ENCODE measurements at regions not wholly inside any gene's neighbourhood (a gene's known extent, or its start where the extent isn't known, plus 50 kb on each side); places are given as distances from the start of the nearest gene placed in this dataset.

DNA sequence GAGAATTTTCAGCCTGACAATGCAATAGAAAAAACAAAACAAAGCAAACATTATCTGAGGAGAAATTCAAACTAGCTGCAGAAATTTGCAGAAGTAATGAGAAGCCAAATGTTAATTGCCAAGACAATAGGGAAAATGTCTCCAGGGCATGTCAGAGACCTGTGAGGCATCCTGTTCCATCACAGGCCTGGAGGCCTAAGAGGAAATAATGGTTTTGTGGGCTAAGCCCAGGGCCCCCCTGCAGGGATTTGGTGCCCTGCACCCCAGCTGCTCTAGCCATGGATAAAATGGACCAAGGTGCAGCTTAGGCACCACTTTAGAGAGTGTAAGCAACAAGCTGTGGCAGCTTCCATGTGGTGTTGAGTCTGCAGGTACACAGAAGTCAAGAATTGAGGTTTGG is 401.2 kb upstream of the NECTIN3 start:
- Mint-ChIP-seq H3K27me3 (ENCODE audit: insufficient read depth) (no peaks in the 10 kb centered on the region), H3K4me3 (no peak overlapping the region), H3K4me1 (peaks cover 2% of the 10 kb centered on the region), H3K9me3 (peaks cover 56% of the 10 kb centered on the region), H3K27ac (no peak overlapping the region), H3K36me3 (ENCODE audit: low read depth) (peaks cover 10% of the 10 kb centered on the region)
- no peak for DNase-seq
- TF ChIP-seq, protein P1, sequence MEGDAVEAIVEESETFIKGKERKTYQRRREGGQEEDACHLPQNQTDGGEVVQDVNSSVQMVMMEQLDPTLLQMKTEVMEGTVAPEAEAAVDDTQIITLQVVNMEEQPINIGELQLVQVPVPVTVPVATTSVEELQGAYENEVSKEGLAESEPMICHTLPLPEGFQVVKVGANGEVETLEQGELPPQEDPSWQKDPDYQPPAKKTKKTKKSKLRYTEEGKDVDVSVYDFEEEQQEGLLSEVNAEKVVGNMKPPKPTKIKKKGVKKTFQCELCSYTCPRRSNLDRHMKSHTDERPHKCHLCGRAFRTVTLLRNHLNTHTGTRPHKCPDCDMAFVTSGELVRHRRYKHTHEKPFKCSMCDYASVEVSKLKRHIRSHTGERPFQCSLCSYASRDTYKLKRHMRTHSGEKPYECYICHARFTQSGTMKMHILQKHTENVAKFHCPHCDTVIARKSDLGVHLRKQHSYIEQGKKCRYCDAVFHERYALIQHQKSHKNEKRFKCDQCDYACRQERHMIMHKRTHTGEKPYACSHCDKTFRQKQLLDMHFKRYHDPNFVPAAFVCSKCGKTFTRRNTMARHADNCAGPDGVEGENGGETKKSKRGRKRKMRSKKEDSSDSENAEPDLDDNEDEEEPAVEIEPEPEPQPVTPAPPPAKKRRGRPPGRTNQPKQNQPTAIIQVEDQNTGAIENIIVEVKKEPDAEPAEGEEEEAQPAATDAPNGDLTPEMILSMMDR (conservative IDR thresholded peaks at IDR 0.05), result no peak
- Histone ChIP-seq H3K9ac (ENCODE audit: extremely low read depth, low read length, poor library complexity, severe bottlenecking) (no peak overlapping the region), H3K9me3 (ENCODE audit: control insufficient read depth, low read length) (peaks cover 17% of the 10 kb centered on the region), H3K27me3 (ENCODE audit: control insufficient read depth, insufficient read depth, low read length, poor library complexity, severe bottlenecking) (no peaks in the 10 kb centered on the region), H3K36me3 (ENCODE audit: control insufficient read depth, insufficient read depth, low read length) (no peaks in the 10 kb centered on the region), H3K4me1 (ENCODE audit: control insufficient read depth, insufficient read depth, low read length) (no peaks in the 10 kb centered on the region), H3K27ac (ENCODE audit: low read depth, low read length) (no peak overlapping the region), H3K4me3 (ENCODE audit: low read length) (no peak overlapping the region)

DNA sequence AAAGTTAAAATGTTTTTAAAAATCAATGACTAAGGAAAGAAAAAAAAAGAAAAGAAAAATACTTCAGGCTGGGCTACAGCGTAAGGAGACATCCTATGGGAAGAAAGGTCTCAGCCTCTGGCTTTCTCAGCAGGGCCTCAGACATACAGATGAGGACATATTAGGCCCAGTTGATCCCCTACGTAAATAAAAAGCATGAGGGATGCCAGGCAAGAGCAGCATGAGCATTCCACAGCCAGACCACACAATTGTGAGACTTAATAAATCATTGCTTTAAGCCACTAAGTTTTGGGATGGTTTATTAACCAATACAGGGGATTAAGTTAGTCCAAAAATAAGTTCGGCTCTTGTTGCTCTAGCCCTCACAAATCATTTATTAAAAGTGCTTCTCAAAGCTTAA is 394.1 kb upstream of the NECTIN3 start:
- Mint-ChIP-seq H3K36me3 (ENCODE audit: low read depth) (no peaks in the 10 kb centered on the region), H3K27me3 (ENCODE audit: insufficient read depth) (no peaks in the 10 kb centered on the region), H3K9me3 (peaks cover 23% of the 10 kb centered on the region)

DNA sequence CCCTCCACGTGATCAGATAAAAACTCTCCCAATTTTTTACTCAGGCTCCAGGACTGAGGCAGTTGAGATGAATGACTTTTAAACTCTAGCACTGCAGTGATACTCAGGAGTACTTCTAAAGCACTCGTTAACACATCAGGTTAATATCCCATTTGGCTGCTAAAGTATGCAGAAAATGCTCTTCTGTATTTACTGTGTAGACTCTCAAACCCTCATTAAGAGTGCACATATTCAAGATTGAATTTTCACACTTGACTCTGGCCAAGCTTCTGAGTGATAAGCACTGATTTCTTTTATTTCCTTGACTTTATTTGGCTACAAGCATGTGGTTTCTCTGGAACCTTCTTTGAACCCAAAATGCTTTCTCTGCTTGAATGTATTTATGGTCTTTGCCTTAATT is 392.3 kb upstream of the NECTIN3 start:
- Histone ChIP-seq H3K27ac (ENCODE audit: low read depth, low read length) (no peak overlapping the region), H3K27me3 (ENCODE audit: control insufficient read depth, insufficient read depth, low read length, poor library complexity, severe bottlenecking) (no peaks in the 10 kb centered on the region), H3K9me3 (ENCODE audit: control insufficient read depth, low read length) (no peaks in the 10 kb centered on the region), H3K9ac (ENCODE audit: extremely low read depth, low read length, poor library complexity, severe bottlenecking) (no peak overlapping the region), H3K4me3 (ENCODE audit: low read length) (no peak overlapping the region), H3K4me1 (ENCODE audit: control insufficient read depth, insufficient read depth, low read length) (no peaks in the 10 kb centered on the region), H3K36me3 (ENCODE audit: control insufficient read depth, insufficient read depth, low read length) (no peaks in the 10 kb centered on the region)
- no peak overlapping the region for H3K27ac Mint-ChIP-seq
- WGBS, 2 experiments (ENCODE audit: insufficient coverage in 1 of 2, insufficient read length in 1 of 2), result 90 to 91% methylated on average over 2 of the region's 2 CpGs
- H3K36me3 Mint-ChIP-seq (ENCODE audit: low read depth), result no peaks in the 10 kb centered on the region
- no peak for DNase-seq
- peaks cover 16% of the 10 kb centered on the region for H3K4me1 Mint-ChIP-seq
- peaks cover 17% of the 10 kb centered on the region for H3K9me3 Mint-ChIP-seq
- TF ChIP-seq, protein P1 (conservative IDR thresholded peaks at IDR 0.05), result no peak
- no peak overlapping the region for H3K4me3 Mint-ChIP-seq
- no peaks in the 10 kb centered on the region for H3K27me3 Mint-ChIP-seq (ENCODE audit: insufficient read depth)

More for the DNA sequence above, 394.1 kb upstream of the NECTIN3 start:
- H3K27ac ChIP-seq (ENCODE audit: low read depth, low read length), result no peak overlapping the region
- TF ChIP-seq, protein P1 (conservative IDR thresholded peaks at IDR 0.05), result no peak
- WGBS, 2 experiments (ENCODE audit: insufficient coverage in 1 of 2, insufficient read length in 1 of 2), result 60% methylated on average over 3 of the region's 3 CpGs; no CpG with 5 or more reads in 1 of the 2 experiments
- Mint-ChIP-seq H3K4me3 (no peak overlapping the region), H3K4me1 (peaks cover 13% of the 10 kb centered on the region), H3K27ac (no peak overlapping the region)
- no peaks in the 10 kb centered on the region for H3K36me3 ChIP-seq (ENCODE audit: control insufficient read depth, insufficient read depth, low read length)
- no peak overlapping the region for H3K9ac ChIP-seq (ENCODE audit: extremely low read depth, low read length, poor library complexity, severe bottlenecking)
- DNase-seq, result no peak
- no peaks in the 10 kb centered on the region for H3K9me3 ChIP-seq (ENCODE audit: control insufficient read depth, low read length)
- H3K27me3 ChIP-seq (ENCODE audit: control insufficient read depth, insufficient read depth, low read length, poor library complexity, severe bottlenecking), result no peaks in the 10 kb centered on the region
- no peaks in the 10 kb centered on the region for H3K4me1 ChIP-seq (ENCODE audit: control insufficient read depth, insufficient read depth, low read length)
- H3K4me3 ChIP-seq (ENCODE audit: low read length), result no peak overlapping the region

All from endodermal cell (in vitro differentiated cells).